GM18505 (cell line): ENCODE measurements at regions not wholly inside any gene's neighbourhood (a gene's known extent, or its start where the extent isn't known, plus 50 kb on each side); places are given as distances from the start of the nearest gene placed in this dataset.
A peak's percentile ranks its signal among the peaks of the same experiment; 100 is the strongest.
"Not testable (repeated sequence)": the region's sequence is repeated elsewhere in the genome, so short reads cannot be mapped to it uniquely, and the experiment has no call there.

Source experiments
- ATAC-seq: cut with Tn5 transposase; IDR thresholded peaks from one replicate; pipeline ENCODE4 v1.9.1; 2021; ENCODE audit not compliant: unreplicated experiment
- POLR2A ChIP-seq: IDR thresholded peaks from 4 replicates; pipeline ENCODE4 v1.6.1; 2011; ENCODE audit warnings: borderline replicate concordance; ENCODE audit not compliant: insufficient read depth, insufficient read length; ENCODE audit errors: extremely low read depth

DNA sequence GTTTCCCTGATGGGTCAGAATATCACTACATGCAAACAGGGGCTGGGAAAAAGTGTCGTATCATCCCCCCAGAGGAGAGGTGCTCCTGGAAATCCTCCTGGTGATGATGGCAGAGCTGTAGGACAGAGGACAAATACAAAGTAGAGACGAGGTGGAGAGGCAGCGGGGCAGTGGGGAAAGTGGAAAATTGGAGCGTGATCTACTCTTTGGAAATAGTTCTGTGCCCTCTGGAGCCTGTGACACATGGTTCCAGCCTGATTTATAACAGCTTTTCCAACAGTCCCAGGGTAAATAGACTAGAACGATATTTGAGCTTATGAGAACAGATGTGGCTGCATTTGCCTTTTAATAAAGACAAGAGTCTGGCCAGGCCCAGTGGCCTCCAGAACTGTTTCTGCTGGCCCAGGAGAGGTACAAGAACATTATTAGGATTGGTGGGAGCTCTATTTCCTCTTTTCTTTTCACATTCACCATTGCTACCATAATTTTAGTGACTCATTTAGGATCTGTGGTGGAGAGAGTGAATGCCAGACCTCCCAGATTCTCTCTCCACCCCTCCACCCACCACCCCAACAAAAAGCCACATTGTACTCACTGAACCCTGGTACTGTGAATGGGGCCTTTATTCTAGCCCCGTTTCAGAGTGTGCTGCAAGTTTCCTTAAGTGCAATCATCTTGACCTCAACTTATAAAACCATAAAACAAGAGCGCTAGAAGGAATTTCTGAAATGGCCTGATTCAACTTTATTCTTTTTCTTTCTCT is 78.3 kb downstream of the BTBD3 start:
- ATAC-seq: no peak
- TF ChIP-seq POLR2A: no peak

DNA sequence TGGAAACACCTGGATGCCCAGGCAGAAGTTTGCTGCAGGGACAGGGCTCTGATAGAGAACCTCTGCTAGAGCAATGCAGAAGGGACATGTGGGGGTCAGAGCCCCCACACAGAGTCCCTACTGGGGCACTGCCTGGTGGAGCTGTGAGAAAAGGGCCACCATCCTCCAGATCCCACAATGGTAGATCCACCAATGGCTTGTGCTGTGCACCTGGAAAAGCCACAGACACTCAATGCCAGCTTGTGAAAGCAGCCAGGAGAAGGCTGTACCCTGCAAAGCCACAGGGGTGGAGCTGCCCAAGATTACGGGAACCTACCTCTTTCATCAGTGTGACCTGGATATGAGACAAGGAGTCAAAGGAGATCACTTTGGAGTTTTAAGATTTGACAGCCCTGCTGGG is 87.1 kb downstream of the BTBD3 start:
- ATAC-seq: not testable (repeated sequence)

- TF ChIP-seq POLR2A: no peak
- peak; percentile 93 for ATAC-seq
These were observed 94.8 kb downstream of the BTBD3 start for GRCh38 chr20:12012241-12013222.

GRCh38 chr20:12014276-12014675 is 96.6 kb downstream of the BTBD3 start:
- no peak for ATAC-seq

GRCh38 chr20:12014736-12015135 is 97.0 kb downstream of the BTBD3 start:
- no peak for ATAC-seq
- TF ChIP-seq POLR2A: no peak

More at GRCh38 chr20:12014276-12014675, 96.6 kb downstream of the BTBD3 start:
- TF ChIP-seq POLR2A: no peak

- no peak for TF ChIP-seq POLR2A
- ATAC-seq: no peak
These were observed 98.6 kb downstream of the BTBD3 start for GRCh38 chr20:12016291-12016690.

GRCh38 chr20:12019715-12020114 is 102.0 kb downstream of the BTBD3 start:
- ATAC-seq: no peak
- no peak for TF ChIP-seq POLR2A

GRCh38 chr20:12020846-12021245 is 103.2 kb downstream of the BTBD3 start:
- TF ChIP-seq POLR2A: no peak
- no peak for ATAC-seq

DNA sequence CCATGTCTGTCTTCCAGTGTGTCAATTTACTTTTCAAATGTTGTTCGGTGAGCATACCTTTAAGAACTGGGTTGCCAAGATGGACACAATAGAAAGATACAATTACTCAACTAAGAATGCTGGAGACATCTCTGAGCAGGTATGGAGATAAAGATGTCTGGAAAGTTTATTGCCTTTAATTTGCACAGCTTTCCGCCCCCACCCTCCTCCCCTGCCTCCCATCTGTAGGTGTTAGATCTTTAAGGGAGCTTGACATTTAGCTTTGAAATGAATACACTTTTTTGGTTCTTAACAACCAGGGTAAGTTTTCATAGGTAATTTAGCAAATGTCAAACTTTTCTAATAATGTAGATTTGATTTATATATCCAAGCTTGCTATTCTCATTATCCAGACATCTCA is 104.4 kb downstream of the BTBD3 start:
- TF ChIP-seq POLR2A: no peak
- ATAC-seq: no peak

DNA sequence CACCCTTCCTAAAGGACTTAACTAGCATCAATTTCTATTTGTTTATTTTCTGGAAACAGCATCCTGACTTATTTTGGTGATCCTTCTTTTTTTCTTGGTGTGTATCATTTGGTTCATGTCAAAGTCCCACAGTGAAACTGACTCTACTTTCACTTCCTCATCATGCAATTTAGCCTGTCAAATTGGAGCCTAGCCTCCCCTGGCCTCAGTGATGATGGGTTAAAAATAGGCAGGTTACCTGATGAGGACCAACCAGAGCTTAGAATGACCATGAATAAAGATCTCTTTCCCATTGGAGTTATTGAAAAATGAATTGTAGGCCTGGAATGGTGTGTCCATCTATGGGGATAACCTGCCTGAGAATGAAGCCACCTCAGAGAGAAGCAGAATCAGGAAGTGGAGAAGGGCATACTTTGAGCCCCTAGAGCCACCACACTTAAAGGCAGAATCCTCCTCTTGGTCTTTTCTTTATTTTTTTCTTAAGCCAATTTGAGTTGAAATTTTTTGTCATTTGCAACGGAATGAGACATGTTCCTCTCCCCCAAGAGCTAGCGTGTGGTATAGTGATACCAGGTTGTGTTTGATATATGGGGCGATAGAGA is 105.6 kb downstream of the BTBD3 start:
- ATAC-seq: peak; percentile 74
- no peak for TF ChIP-seq POLR2A

DNA sequence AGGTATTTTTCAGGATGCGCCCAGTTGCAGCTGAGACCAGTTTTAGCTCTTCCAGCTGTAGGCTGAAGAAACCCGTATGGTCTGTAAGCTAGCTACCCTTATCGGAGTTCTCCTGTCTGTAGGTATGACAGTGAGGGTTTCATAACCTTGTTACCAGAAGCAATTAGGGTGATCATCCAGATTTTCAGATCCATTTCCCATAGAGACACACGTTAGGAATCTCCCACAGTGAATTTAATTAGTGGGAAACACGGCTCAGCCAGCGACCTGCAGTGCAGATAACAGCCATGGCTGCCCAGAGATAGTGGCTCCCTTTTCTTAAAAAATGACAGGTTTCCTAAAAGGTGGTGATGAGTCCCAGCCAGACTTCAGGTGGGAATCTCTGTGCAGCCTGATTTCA is 111.1 kb downstream of the BTBD3 start:
- no peak for ATAC-seq
- no peak for TF ChIP-seq POLR2A

- TF ChIP-seq POLR2A: no peak
- no peak for ATAC-seq
These were observed 112.8 kb downstream of the BTBD3 start for GRCh38 chr20:12030470-12030869.

GRCh38 chr20:12036142-12036541 is 118.4 kb downstream of the BTBD3 start:
- no peak for TF ChIP-seq POLR2A
- no peak for ATAC-seq

- TF ChIP-seq POLR2A: no peak
These were observed 119.8 kb downstream of the BTBD3 start for GRCh38 chr20:12037521-12037920.

GRCh38 chr20:12040261-12040660 is 122.6 kb downstream of the BTBD3 start:
- no peak for ATAC-seq
- no peak for TF ChIP-seq POLR2A

More at GRCh38 chr20:12037521-12037920, 119.8 kb downstream of the BTBD3 start:
- no peak for ATAC-seq
